Skin of body (tissue), 1 donor: ENCODE measurements at regions not wholly inside any gene's neighbourhood (a gene's known extent, or its start where the extent isn't known, plus 50 kb on each side); places are given as distances from the start of the nearest gene placed in this dataset.
A peak's percentile ranks its signal among the peaks of the same experiment; 100 is the strongest.

Experiments used
- DNase-seq: peaks from one replicate; lab custom pipeline; 2025; lab: John Stamatoyannopoulos, UW

GRCh38 chr13:22120646-22121045 is 449.8 kb downstream of the FGF9 start:
- DNase-seq, result no peak

GRCh38 chr13:22121146-22121739 is 450.4 kb downstream of the FGF9 start:
- no peak for DNase-seq

GRCh38 chr13:22126433-22127021 is 455.7 kb downstream of the FGF9 start:
- DNase-seq, result no peak

- DNase-seq, result no peak
Measured at GRCh38 chr13:22127277-22128164, 456.6 kb downstream of the FGF9 start.

- DNase-seq, result no peak
Measured at GRCh38 chr13:22128441-22129408, 457.9 kb downstream of the FGF9 start.

- DNase-seq, result no peak
Measured at GRCh38 chr13:22130254-22130653, 459.4 kb downstream of the FGF9 start.

GRCh38 chr13:22134261-22134660 is 463.4 kb downstream of the FGF9 start:
- no peak for DNase-seq

GRCh38 chr13:22135446-22135845 is 464.6 kb downstream of the FGF9 start:
- DNase-seq, result no peak

GRCh38 chr13:22137361-22138050 is 466.6 kb downstream of the FGF9 start:
- no peak for DNase-seq

- no peak for DNase-seq
Measured at GRCh38 chr13:22138947-22139346, 468.1 kb downstream of the FGF9 start.

GRCh38 chr13:22141716-22142115 is 470.8 kb downstream of the FGF9 start:
- DNase-seq, result peak; percentile 51

- no peak for DNase-seq
Measured at GRCh38 chr13:22143671-22144070, 472.8 kb downstream of the FGF9 start.

- DNase-seq, result no peak
Measured at GRCh38 chr13:22144806-22145205, 473.9 kb downstream of the FGF9 start.

- DNase-seq, result no peak
Measured at GRCh38 chr13:22148187-22148586, 477.3 kb downstream of the FGF9 start.

GRCh38 chr13:22152751-22153150 is 481.9 kb downstream of the FGF9 start:
- no peak for DNase-seq

- DNase-seq, result no peak
Measured at GRCh38 chr13:22154041-22154440, 483.2 kb downstream of the FGF9 start.

- no peak for DNase-seq
Measured at GRCh38 chr13:22161871-22162270, 491.0 kb downstream of the FGF9 start.

- no peak for DNase-seq
Measured at GRCh38 chr13:22162889-22163288, 492.0 kb downstream of the FGF9 start.

GRCh38 chr13:22168437-22169190 is 497.7 kb downstream of the FGF9 start:
- no peak for DNase-seq

GRCh38 chr13:22169473-22169872 is 498.6 kb downstream of the FGF9 start:
- DNase-seq, result no peak
